ENCODE measurements at regions not wholly inside any gene's neighbourhood (a gene's known extent, or its start where the extent isn't known, plus 50 kb on each side); places are given as distances from the start of the nearest gene placed in this dataset.

DNA sequence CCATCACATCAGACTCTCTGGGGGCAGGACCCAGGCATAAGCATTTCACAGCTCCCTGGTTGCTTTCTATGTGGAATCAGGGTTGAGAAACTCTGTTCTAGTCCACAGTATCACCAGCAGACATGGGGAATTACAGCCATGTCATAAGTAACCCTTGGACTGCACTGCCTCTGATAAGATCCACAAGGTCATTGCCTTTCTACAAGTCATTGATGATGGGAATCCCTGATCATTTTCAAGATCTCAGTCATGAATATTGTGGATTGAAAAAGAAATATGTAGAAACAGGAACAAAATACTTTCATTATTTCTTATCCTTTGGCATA lies 304.1 kb downstream of the KLF6 start:
- Histone ChIP-seq H4K20me1 (ENCODE audit: insufficient read depth, low read length, poor library complexity, severe bottlenecking) (no peaks in the 10 kb centered on the region), H3F3A (ENCODE audit: low read depth) (no peaks in the 10 kb centered on the region), H3K9me3 (ENCODE audit: insufficient read depth, low read depth, low read length) (no peaks in the 10 kb centered on the region), H3K27me3 (ENCODE audit: insufficient read depth, low read length, poor library complexity, severe bottlenecking) (no peaks in the 10 kb centered on the region), H3K9me2 (replicated peaks; ENCODE audit: low read depth, low read length) (no peaks in the 10 kb centered on the region), H3K4me1 (ENCODE audit: insufficient read depth, low read length, poor library complexity, severe bottlenecking) (peaks cover 30% of the 10 kb centered on the region), H3K4me2 (ENCODE audit: low read depth, low read length, poor library complexity, severe bottlenecking) (no peak overlapping the region), H3K4me3 (ENCODE audit: low read length, poor library complexity, severe bottlenecking) (no peak overlapping the region), H3K79me2 (ENCODE audit: insufficient read depth, low read length) (no peaks in the 10 kb centered on the region), H3K9ac (ENCODE audit: low read depth, low read length, poor library complexity, severe bottlenecking) (no peak overlapping the region), H3K36me3 (ENCODE audit: insufficient read depth, low read length) (no peaks in the 10 kb centered on the region), H2AFZ (ENCODE audit: low read length) (no peak overlapping the region)
- TF ChIP-seq CTCF (conservative IDR thresholded peaks at IDR 0.05; ENCODE audit: low read length) (no peak), EZH2phosphoT487 (IDR thresholded peaks at IDR 0.05; ENCODE audit: borderline replicate concordance) (no peak)

DNA sequence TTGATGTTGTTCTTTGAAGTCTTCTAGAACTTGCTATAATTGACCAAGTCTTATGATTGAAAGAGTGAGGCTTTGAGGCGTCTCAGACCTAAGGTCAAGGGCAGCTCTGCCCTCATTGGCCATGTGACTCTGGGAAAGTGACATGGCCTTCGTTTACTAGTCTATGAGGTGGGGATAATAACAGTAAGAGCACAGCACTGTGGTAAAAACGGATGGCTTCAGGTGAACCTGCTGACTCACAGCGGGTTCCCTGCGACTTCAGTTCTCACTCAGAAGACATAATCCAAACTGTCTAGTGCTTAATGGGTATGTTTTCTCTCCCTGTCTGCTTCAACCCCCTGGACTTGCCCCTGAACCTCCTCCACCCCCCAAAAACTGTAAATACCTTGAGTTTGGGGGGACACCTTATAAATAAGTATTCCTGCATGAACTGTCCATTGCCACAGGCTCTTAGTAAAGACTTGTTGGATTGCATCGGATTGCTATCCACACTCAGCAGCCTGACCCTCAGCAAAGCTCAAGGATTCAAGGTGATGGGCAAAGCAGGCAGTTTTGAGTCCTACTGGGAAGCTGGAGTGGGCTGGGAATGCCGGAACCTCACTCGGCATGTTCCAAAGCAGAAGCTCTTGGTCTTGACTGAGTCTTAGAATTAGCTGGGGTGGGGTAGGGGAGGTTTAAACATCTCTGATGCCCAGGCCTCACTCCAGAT lies 304.6 kb downstream of the KLF6 start:
- no peaks in the 10 kb centered on the region for H3K79me2 ChIP-seq (ENCODE audit: insufficient read depth, low read length)
- no peak overlapping the region for H3K4me3 ChIP-seq (ENCODE audit: low read length, poor library complexity, severe bottlenecking)
- no peaks in the 10 kb centered on the region for H3K27me3 ChIP-seq (ENCODE audit: insufficient read depth, low read length, poor library complexity, severe bottlenecking)
- H3K36me3 ChIP-seq (ENCODE audit: insufficient read depth, low read length): no peaks in the 10 kb centered on the region
- no peak for TF ChIP-seq CTCF (conservative IDR thresholded peaks at IDR 0.05; ENCODE audit: low read length)
- no peak for TF ChIP-seq EZH2phosphoT487 (IDR thresholded peaks at IDR 0.05; ENCODE audit: borderline replicate concordance)
- no peak overlapping the region for H2AFZ ChIP-seq (ENCODE audit: low read length)
- H3F3A ChIP-seq (ENCODE audit: low read depth): no peaks in the 10 kb centered on the region
- no peaks in the 10 kb centered on the region for H3K9me2 ChIP-seq (replicated peaks; ENCODE audit: low read depth, low read length)
- no peaks in the 10 kb centered on the region for H3K9me3 ChIP-seq (ENCODE audit: insufficient read depth, low read depth, low read length)
- no peak overlapping the region for H3K9ac ChIP-seq (ENCODE audit: low read depth, low read length, poor library complexity, severe bottlenecking)
- no peaks in the 10 kb centered on the region for H4K20me1 ChIP-seq (ENCODE audit: insufficient read depth, low read length, poor library complexity, severe bottlenecking)
- H3K4me2 ChIP-seq (ENCODE audit: low read depth, low read length, poor library complexity, severe bottlenecking): no peak overlapping the region
- peaks cover 29% of the 10 kb centered on the region for H3K4me1 ChIP-seq (ENCODE audit: insufficient read depth, low read length, poor library complexity, severe bottlenecking)

- Histone ChIP-seq H3K36me3 (ENCODE audit: insufficient read depth, low read length) (no peaks in the 10 kb centered on the region), H3F3A (ENCODE audit: low read depth) (no peaks in the 10 kb centered on the region), H3K79me2 (ENCODE audit: insufficient read depth, low read length) (no peaks in the 10 kb centered on the region), H3K9me2 (replicated peaks; ENCODE audit: low read depth, low read length) (no peaks in the 10 kb centered on the region), H3K27me3 (ENCODE audit: insufficient read depth, low read length, poor library complexity, severe bottlenecking) (no peaks in the 10 kb centered on the region), H3K4me2 (ENCODE audit: low read depth, low read length, poor library complexity, severe bottlenecking) (no peak overlapping the region), H3K4me1 (ENCODE audit: insufficient read depth, low read length, poor library complexity, severe bottlenecking) (peaks cover 15% of the 10 kb centered on the region), H3K4me3 (ENCODE audit: low read length, poor library complexity, severe bottlenecking) (no peak overlapping the region), H3K9ac (ENCODE audit: low read depth, low read length, poor library complexity, severe bottlenecking) (no peak overlapping the region), H4K20me1 (ENCODE audit: insufficient read depth, low read length, poor library complexity, severe bottlenecking) (no peaks in the 10 kb centered on the region), H2AFZ (ENCODE audit: low read length) (no peak overlapping the region), H3K9me3 (ENCODE audit: insufficient read depth, low read depth, low read length) (no peaks in the 10 kb centered on the region)
- TF ChIP-seq EZH2phosphoT487 (IDR thresholded peaks at IDR 0.05; ENCODE audit: borderline replicate concordance) (no peak), CTCF (conservative IDR thresholded peaks at IDR 0.05; ENCODE audit: low read length) (no peak)
Observed at GRCh38 chr10:3478632-3479240, 306.2 kb upstream of the PITRM1 start.
